Suprapubic skin (tissue), 4 donors: ENCODE measurements at regions not wholly inside any gene's neighbourhood (a gene's known extent, or its start where the extent isn't known, plus 50 kb on each side); places are given as distances from the start of the nearest gene placed in this dataset.

ENCODE experiments used
- CTCF ChIP-seq, 2 donors: fragments of 200-600 bp in 1 of 2; fragments of 450-650 bp in 1 of 2; sonication (generic) in 1 of 2; IDR thresholded peaks; one replicate each; pipeline ENCODE4 v1.5.1; 2016 to 2019; ENCODE audit warnings: antibody characterized with exemption in 2 of 2, mild to moderate bottlenecking in 1 of 2, moderate library complexity in 1 of 2
- EP300 ChIP-seq: sonication (generic); formaldehyde crosslinking; IDR thresholded peaks from one replicate; pipeline ENCODE4 v1.6.1; 2017; ENCODE audit warnings: antibody characterized with exemption
- POLR2A ChIP-seq, 2 donors: fragments of 450-650 bp; IDR thresholded peaks; one replicate each; pipeline ENCODE4 v1.6.1; 2017; ENCODE audit warnings: antibody characterized with exemption in 2 of 2, mild to moderate bottlenecking in 2 of 2, moderate library complexity in 2 of 2
- POLR2AphosphoS5 ChIP-seq, 3 donors: sonication (generic); formaldehyde crosslinking; IDR thresholded peaks; one replicate each; pipeline ENCODE4 v1.6.1; 2017; ENCODE audit warnings: antibody characterized with exemption in 3 of 3

- TF ChIP-seq CTCF (IDR thresholded peaks at IDR 0.05), result no peak
- no peak for TF ChIP-seq POLR2AphosphoS5 (IDR thresholded peaks at IDR 0.05)
- TF ChIP-seq EP300, result no peak
- TF ChIP-seq POLR2A (IDR thresholded peaks at IDR 0.05), result no peak
Measured at GRCh38 chr2:75367401-75367800, 168.1 kb upstream of the TACR1 start.
